ENCODE measurements at regions not wholly inside any gene's neighbourhood (a gene's known extent, or its start where the extent isn't known, plus 50 kb on each side); places are given as distances from the start of the nearest gene placed in this dataset.

DNA sequence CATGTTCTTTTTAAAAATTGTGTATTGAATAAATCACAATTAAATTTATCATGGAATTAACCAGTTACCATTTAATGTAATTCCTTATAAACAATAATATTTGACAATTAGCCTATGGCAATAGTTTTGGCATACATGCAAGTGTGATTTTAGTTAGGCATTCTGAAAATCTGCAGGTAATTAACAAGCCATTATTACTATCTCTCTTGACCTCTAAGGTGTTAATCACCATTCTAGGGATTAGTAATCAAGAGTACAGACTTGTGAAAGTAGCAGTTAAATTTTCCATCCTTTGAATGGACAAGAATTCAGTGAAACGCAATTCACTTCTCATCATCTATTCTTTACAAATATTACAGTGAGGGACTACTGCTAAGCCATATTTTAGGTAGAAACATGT is 127.7 kb upstream of the CHST9 start:
- Histone ChIP-seq H3K27me3 (ENCODE audit: control insufficient read depth in 3 of 3, insufficient read depth in 3 of 3, low read length in 2 of 3) (no peaks in the 10 kb centered on the region), H3K9me3 (ENCODE audit: control insufficient read depth in 4 of 4, insufficient read depth in 3 of 4, low read length in 3 of 4) (no peaks in the 10 kb centered on the region), H3K27ac (ENCODE audit: low read depth in 1 of 2, low read length in 1 of 2) (no peak overlapping the region), H3K4me3 (no peak overlapping the region), H3K9ac (ENCODE audit: insufficient read depth in 1 of 2, low read length in 2 of 2) (no peak overlapping the region), H3K36me3 (ENCODE audit: control insufficient read depth in 4 of 4, insufficient read depth in 4 of 4, low read length in 4 of 4) (no peaks in the 10 kb centered on the region), H3K4me1 (ENCODE audit: control insufficient read depth in 5 of 5, insufficient read depth in 5 of 5, low read length in 5 of 5) (no peaks in the 10 kb centered on the region)
- ATAC-seq (ENCODE audit: insufficient read depth, low FRiP score) = no peak
- no peak for TF ChIP-seq CTCF (IDR thresholded peaks at IDR 0.05; ENCODE audit: control extremely low read depth, extremely low read depth)
- no peak for DNase-seq
- 77 to 93% methylated on average over 1 of the region's 1 CpG for WGBS, 2 donors

GRCh38 chr18:27312153-27312552 is 127.0 kb upstream of the CHST9 start:
- ATAC-seq (ENCODE audit: insufficient read depth, low FRiP score) = no peak
- H3K4me1 ChIP-seq (ENCODE audit: control insufficient read depth in 5 of 5, insufficient read depth in 5 of 5, low read length in 5 of 5) = no peaks in the 10 kb centered on the region
- no peak overlapping the region for H3K9ac ChIP-seq (ENCODE audit: insufficient read depth in 1 of 2, low read length in 2 of 2)
- H3K27ac ChIP-seq (ENCODE audit: low read depth in 1 of 2, low read length in 1 of 2) = no peak overlapping the region
- no peaks in the 10 kb centered on the region for H3K9me3 ChIP-seq (ENCODE audit: control insufficient read depth in 4 of 4, insufficient read depth in 3 of 4, low read length in 3 of 4)
- no peak for DNase-seq
- H3K36me3 ChIP-seq (ENCODE audit: control insufficient read depth in 4 of 4, insufficient read depth in 4 of 4, low read length in 4 of 4) = no peaks in the 10 kb centered on the region
- H3K27me3 ChIP-seq (ENCODE audit: control insufficient read depth in 3 of 3, insufficient read depth in 3 of 3, low read length in 2 of 3) = no peaks in the 10 kb centered on the region
- no peak for TF ChIP-seq CTCF (IDR thresholded peaks at IDR 0.05; ENCODE audit: control extremely low read depth, extremely low read depth)
- no peak overlapping the region for H3K4me3 ChIP-seq
- 67 to 80% methylated on average over 1 of the region's 1 CpG for WGBS, 2 donors

GRCh38 chr18:27311114-27311513 is 126.0 kb upstream of the CHST9 start:
- WGBS, 2 donors = 90 to 92% methylated on average over 2 of the region's 2 CpGs
- H3K27ac ChIP-seq (ENCODE audit: low read depth in 1 of 2, low read length in 1 of 2) = no peak overlapping the region
- H3K9ac ChIP-seq (ENCODE audit: insufficient read depth in 1 of 2, low read length in 2 of 2) = no peak overlapping the region
- no peak for TF ChIP-seq CTCF (IDR thresholded peaks at IDR 0.05; ENCODE audit: control extremely low read depth, extremely low read depth)
- H3K4me3 ChIP-seq = no peak overlapping the region
- H3K36me3 ChIP-seq (ENCODE audit: control insufficient read depth in 4 of 4, insufficient read depth in 4 of 4, low read length in 4 of 4) = no peaks in the 10 kb centered on the region
- DNase-seq = no peak
- no peaks in the 10 kb centered on the region for H3K9me3 ChIP-seq (ENCODE audit: control insufficient read depth in 4 of 4, insufficient read depth in 3 of 4, low read length in 3 of 4)
- no peaks in the 10 kb centered on the region for H3K4me1 ChIP-seq (ENCODE audit: control insufficient read depth in 5 of 5, insufficient read depth in 5 of 5, low read length in 5 of 5)
- no peaks in the 10 kb centered on the region for H3K27me3 ChIP-seq (ENCODE audit: control insufficient read depth in 3 of 3, insufficient read depth in 3 of 3, low read length in 2 of 3)
- no peak for ATAC-seq (ENCODE audit: insufficient read depth, low FRiP score)

GRCh38 chr18:27301615-27302378 is 116.7 kb upstream of the CHST9 start:
- Histone ChIP-seq H3K36me3 (ENCODE audit: control insufficient read depth in 4 of 4, insufficient read depth in 4 of 4, low read length in 4 of 4) (no peaks in the 10 kb centered on the region), H3K9me3 (ENCODE audit: control insufficient read depth in 4 of 4, insufficient read depth in 3 of 4, low read length in 3 of 4) (no peaks in the 10 kb centered on the region), H3K27me3 (ENCODE audit: control insufficient read depth in 3 of 3, insufficient read depth in 3 of 3, low read length in 2 of 3) (no peaks in the 10 kb centered on the region), H3K27ac (ENCODE audit: low read depth in 1 of 2, low read length in 1 of 2) (no peak overlapping the region), H3K9ac (ENCODE audit: insufficient read depth in 1 of 2, low read length in 2 of 2) (no peak overlapping the region), H3K4me3 (no peak overlapping the region), H3K4me1 (ENCODE audit: control insufficient read depth in 5 of 5, insufficient read depth in 5 of 5, low read length in 5 of 5) (no peaks in the 10 kb centered on the region)
- TF ChIP-seq CTCF (IDR thresholded peaks at IDR 0.05; ENCODE audit: control extremely low read depth, extremely low read depth) = no peak
- DNase-seq (no peak), ATAC-seq (ENCODE audit: insufficient read depth, low FRiP score) (no peak)
- 47 to 55% methylated on average over 5 of the region's 5 CpGs for WGBS, 2 donors

All from lung (tissue), 11 donors.